T-helper 1 cell treated with Interleukin-12 subunit alpha and Interleukin-12 subunit beta and Interleukin-4 antibody, amounts not matched to agents 30 μg/mL and 1 μg/mL, for 36 hours (primary cell): ENCODE measurements at regions not wholly inside any gene's neighbourhood (a gene's known extent, or its start where the extent isn't known, plus 50 kb on each side); places are given as distances from the start of the nearest gene placed in this dataset.

Experiments used
- H3K27ac Mint-ChIP-seq: one replicate; pipeline ENCODE4 v1.8.0; 2021; ENCODE audit warnings: mild to moderate bottlenecking, mixed read lengths
- H3K27me3 Mint-ChIP-seq: one replicate; pipeline ENCODE4 v1.8.0; 2021; ENCODE audit warnings: low read depth, mixed read lengths
- H3K36me3 Mint-ChIP-seq: one replicate; pipeline ENCODE4 v1.8.0; 2021; ENCODE audit warnings: low read depth, mixed read lengths
- H3K4me1 Mint-ChIP-seq: one replicate; pipeline ENCODE4 v1.8.0; 2021; ENCODE audit warnings: low read depth, mixed read lengths
- H3K4me3 Mint-ChIP-seq: one replicate; pipeline ENCODE4 v1.8.0; 2021; ENCODE audit warnings: mild to moderate bottlenecking, moderate library complexity, mixed read lengths
- H3K9me3 Mint-ChIP-seq: one replicate; pipeline ENCODE4 v1.8.0; 2021; ENCODE audit warnings: mixed read lengths

DNA sequence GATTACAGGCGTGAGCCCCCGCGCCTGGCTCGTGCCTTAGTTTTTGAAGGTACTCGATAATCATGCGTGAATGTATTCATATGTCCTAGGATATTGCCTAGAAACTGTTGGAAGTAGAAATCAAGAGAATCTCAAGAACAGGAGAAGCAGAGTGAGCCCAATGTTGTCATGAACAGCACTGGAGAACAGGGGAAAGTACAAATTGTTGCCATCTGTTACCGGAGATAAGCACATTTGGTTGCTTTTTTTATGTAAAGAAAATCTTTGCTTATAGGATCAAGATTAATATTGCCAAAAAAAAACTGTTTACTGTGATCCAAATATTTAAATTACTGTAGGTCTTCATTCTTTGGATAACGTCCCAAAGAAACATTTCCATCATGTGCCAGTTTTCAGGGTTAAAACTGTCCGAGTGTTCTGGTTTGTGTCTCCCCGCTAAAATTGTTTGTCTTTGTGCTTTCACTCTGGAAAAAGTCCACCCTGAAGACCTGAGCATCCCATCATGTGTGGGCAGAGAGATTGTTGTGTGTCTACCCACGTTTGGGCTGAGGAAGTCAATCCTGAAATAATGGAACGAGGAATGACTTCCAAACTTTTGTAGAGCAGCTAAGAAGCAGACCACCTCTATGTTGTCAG, 95.7 kb upstream of the CELF2 start:
- Mint-ChIP-seq H3K27ac (no peak overlapping the region), H3K4me1 (no peaks in the 10 kb centered on the region), H3K9me3 (no peaks in the 10 kb centered on the region), H3K4me3 (no peak overlapping the region), H3K27me3 (peaks cover 15% of the 10 kb centered on the region), H3K36me3 (no peaks in the 10 kb centered on the region)

DNA sequence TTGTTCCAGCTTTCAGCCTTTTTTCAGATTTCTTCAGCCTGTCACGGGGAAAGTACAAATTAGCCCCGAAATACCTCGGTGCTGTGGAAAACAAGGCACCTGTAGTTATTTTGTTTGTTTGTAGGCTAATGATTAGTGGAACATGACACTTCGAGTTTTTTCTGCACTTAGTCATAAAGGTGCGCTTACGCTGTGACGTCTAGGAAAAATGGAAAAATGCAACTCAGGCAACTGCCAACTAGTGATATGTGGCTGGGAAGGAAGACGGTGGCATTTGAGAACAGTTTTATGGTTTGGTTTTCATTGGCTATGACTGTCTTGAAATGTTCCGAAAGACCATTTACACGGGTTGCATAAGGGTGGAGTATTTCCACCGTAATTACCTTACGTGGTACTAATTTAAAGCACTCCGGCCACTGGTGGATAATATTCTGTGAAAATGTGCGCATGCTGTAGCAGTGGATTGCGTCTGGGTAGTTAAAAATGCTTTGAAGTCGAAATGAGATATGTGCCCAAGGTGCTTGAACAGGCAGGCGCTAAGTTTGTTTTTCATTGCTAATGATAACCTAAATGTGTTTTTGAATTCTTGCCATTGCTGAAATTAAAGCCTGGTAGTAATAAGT, 94.5 kb upstream of the CELF2 start:
- no peak overlapping the region for H3K4me3 Mint-ChIP-seq
- no peaks in the 10 kb centered on the region for H3K36me3 Mint-ChIP-seq
- H3K27ac Mint-ChIP-seq, result no peak overlapping the region
- no peaks in the 10 kb centered on the region for H3K9me3 Mint-ChIP-seq
- H3K4me1 Mint-ChIP-seq, result no peaks in the 10 kb centered on the region
- peaks cover 13% of the 10 kb centered on the region for H3K27me3 Mint-ChIP-seq

DNA sequence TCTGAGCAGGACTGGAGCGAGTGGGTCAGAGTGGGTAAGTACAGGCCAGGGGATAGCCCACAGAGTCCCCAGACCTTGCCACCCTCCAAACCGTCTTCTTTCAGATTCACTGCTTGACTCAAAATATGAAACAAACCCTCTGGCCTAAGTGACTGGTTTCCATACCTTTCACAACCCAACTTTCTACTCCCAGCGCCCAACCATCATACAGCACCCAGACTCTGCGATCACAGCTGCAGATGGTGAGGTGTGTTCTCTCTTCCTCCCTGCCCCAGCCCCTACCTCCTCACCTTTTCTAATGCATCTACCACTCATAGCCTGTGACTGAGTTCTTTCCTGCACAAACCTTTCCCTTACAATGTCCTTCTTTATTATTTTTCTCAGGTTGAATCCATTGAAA, 92.0 kb upstream of the CELF2 start:
- Mint-ChIP-seq H3K4me3 (no peak overlapping the region), H3K36me3 (no peaks in the 10 kb centered on the region), H3K9me3 (no peaks in the 10 kb centered on the region), H3K27me3 (peaks cover 12% of the 10 kb centered on the region), H3K27ac (no peak overlapping the region), H3K4me1 (no peaks in the 10 kb centered on the region)

DNA sequence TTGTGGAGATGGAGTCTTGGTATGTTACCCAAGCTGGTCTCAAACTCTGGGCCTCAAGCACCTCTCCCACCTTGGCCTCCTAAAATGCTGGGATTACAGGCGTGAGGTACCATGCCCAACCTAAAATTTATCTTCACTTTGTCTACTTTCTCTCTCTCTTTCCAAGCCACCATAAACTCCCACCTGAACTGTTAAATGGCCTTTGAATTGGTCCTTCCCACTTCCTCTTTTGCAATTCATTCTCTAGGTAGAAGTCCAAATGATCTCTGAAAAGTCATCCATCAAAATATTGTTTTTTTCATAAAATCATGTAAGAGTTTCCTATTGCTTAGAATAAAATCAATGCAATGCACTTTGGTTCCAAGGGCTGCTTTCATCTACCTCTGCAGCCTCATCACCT, 90.1 kb upstream of the CELF2 start:
- no peak overlapping the region for H3K4me3 Mint-ChIP-seq
- no peak overlapping the region for H3K27ac Mint-ChIP-seq
- H3K36me3 Mint-ChIP-seq, result no peaks in the 10 kb centered on the region
- peaks cover 12% of the 10 kb centered on the region for H3K27me3 Mint-ChIP-seq
- H3K4me1 Mint-ChIP-seq, result no peaks in the 10 kb centered on the region
- H3K9me3 Mint-ChIP-seq, result no peaks in the 10 kb centered on the region

DNA sequence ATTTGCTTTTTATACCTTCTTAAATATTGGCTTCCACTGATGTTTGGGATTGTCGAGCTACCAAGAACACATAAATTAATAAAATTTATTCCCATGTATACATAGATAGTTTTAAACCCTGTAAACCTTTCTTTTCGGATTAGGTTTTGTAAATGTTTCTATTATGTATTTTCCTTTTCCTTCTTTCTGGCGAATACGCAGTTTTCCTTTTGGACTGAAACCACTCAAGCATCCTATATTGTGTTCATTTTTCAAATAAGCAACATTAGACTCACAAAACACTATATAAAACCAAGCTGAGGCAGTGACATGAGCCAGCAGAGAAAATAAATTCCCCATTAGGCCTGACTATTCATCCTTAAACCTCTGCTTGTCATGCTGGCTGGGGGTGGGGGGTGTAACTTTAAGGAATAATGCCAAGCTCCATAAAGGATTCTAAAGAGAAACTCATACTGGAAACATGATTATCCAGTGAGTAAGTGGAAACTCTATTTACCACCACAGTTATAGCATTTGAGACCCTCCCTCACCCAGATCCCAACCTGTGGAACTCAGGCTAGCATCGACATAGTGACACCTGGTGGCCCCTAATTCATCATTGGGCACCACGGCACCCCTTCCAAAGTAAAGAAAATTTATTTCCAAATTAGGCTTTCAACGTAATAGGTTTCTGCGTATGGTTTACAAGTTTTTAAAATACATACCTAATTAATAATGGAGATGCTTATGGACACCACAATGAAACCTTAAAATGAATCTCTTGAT, 86.5 kb upstream of the CELF2 start:
- Mint-ChIP-seq H3K4me1 (no peaks in the 10 kb centered on the region), H3K36me3 (no peaks in the 10 kb centered on the region), H3K4me3 (no peak overlapping the region), H3K9me3 (no peaks in the 10 kb centered on the region), H3K27me3 (peaks cover 12% of the 10 kb centered on the region), H3K27ac (no peak overlapping the region)

DNA sequence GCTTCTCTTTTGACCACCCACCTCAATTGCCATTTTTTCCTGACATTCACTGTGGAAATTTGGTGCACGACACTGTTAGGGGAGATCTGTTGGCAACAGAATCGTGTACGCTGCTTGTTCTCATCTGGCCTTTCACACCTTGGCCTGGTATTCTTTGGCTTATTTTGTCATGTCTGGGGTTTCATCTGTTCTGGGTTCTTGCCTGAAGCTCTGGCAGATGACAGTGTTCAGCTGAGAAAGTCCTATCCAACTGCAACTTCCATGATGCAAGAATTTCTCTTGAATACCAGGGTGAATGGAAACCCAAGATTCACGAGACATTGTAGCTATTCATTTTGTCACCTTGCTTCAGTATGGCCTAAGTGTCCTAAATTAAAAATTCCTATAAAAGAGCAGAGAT, 82.6 kb upstream of the CELF2 start:
- no peak overlapping the region for H3K27ac Mint-ChIP-seq
- no peak overlapping the region for H3K4me3 Mint-ChIP-seq
- no peaks in the 10 kb centered on the region for H3K9me3 Mint-ChIP-seq
- no peaks in the 10 kb centered on the region for H3K36me3 Mint-ChIP-seq
- H3K4me1 Mint-ChIP-seq, result no peaks in the 10 kb centered on the region
- peaks cover 5% of the 10 kb centered on the region for H3K27me3 Mint-ChIP-seq

DNA sequence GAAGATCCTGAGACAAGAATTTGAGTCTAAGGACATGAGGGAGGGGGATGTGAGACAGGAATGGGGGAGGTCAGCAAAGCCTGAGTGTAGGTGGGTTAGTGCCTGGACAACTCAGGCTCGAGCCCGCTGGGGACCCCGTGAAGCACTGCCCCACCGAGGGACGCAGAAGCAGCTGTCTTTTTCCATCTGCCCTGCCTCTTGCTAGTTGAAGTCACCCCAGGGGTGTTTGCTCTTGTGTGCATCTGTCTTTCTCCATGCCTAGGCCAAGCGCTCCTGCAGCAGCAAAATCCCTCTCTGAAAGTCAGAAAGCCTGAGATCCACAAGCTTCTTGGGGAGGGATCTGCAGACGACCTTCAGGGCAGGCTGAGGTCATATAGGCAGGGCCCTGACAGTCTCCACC, 79.0 kb upstream of the CELF2 start:
- H3K9me3 Mint-ChIP-seq, result no peaks in the 10 kb centered on the region
- H3K4me1 Mint-ChIP-seq, result no peaks in the 10 kb centered on the region
- H3K27ac Mint-ChIP-seq, result no peak overlapping the region
- no peaks in the 10 kb centered on the region for H3K36me3 Mint-ChIP-seq
- no peak overlapping the region for H3K4me3 Mint-ChIP-seq
- H3K27me3 Mint-ChIP-seq, result peaks cover 10% of the 10 kb centered on the region

DNA sequence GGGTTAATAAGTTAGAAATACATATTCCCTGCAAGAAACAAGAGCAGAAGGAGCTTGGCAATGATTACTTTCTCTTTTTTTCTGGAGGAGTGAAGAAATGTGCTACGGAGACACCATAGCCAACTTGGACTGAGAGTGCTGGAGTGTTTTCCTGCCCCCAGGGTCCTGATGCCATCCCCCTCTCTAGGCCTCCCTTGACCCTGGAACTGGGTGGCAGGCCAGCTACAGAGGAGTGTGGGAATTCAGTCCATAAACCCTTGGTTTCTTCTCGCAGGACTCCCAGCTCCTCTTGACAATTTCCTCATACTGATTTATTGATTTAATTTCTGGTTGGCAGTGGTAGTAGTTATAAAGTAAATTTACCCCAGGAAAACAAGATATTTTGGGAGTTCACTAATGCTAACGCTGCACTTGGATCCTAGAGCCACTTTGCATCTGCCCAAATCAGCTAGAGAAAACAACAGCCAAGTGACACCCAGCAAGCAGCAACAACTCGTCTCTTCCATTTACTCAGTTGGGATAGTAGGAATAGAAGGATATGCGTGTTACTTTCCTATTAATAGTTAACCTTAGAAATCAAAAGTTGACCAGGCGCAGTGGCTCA, 76.4 kb upstream of the CELF2 start:
- Mint-ChIP-seq H3K27me3 (peaks cover 10% of the 10 kb centered on the region), H3K9me3 (no peaks in the 10 kb centered on the region), H3K36me3 (no peaks in the 10 kb centered on the region), H3K4me1 (no peaks in the 10 kb centered on the region), H3K27ac (no peak overlapping the region), H3K4me3 (no peak overlapping the region)

DNA sequence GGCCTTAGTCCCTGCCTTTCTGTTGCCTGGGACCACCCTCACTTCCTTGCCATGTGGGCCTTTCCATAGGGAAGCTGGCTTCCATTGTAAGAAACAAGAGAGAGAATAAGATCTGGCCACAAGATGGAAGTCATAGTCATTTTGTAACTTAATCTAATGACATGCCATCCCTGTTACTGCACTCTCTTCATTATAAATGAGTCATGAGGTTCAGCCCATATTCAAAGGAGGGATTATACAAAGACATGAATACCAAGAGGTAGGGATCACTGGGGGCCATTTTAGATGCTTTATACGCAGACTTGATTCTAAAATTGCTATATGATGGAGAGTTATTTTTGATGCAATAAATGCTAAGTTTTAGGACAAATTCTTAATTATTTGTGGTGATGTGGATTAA, 75.2 kb upstream of the CELF2 start:
- no peak overlapping the region for H3K27ac Mint-ChIP-seq
- H3K4me1 Mint-ChIP-seq, result no peaks in the 10 kb centered on the region
- H3K4me3 Mint-ChIP-seq, result no peak overlapping the region
- H3K9me3 Mint-ChIP-seq, result no peaks in the 10 kb centered on the region
- no peaks in the 10 kb centered on the region for H3K36me3 Mint-ChIP-seq
- H3K27me3 Mint-ChIP-seq, result peaks cover 14% of the 10 kb centered on the region

DNA sequence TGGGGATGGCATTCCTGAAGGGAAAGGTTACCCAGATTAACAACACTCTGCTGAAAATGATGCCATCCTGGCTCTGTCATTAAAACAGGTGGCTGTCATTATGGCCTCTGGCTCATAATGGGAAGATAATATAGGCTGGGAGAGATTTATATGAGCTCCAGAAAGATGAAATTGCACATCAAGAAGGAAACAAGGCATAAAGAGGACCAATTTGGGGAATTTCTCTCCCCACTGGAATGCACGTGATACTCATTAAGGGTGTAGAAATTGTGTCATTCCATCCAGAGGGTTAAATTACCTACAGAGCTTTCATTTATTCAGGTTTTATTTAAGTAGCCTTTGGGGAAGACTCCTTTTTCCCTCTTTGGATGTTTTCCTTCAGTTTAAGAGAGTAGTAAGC, 71.6 kb upstream of the CELF2 start:
- Mint-ChIP-seq H3K27ac (no peak overlapping the region), H3K4me3 (no peak overlapping the region), H3K4me1 (no peaks in the 10 kb centered on the region), H3K27me3 (peaks cover 21% of the 10 kb centered on the region), H3K36me3 (no peaks in the 10 kb centered on the region), H3K9me3 (no peaks in the 10 kb centered on the region)

DNA sequence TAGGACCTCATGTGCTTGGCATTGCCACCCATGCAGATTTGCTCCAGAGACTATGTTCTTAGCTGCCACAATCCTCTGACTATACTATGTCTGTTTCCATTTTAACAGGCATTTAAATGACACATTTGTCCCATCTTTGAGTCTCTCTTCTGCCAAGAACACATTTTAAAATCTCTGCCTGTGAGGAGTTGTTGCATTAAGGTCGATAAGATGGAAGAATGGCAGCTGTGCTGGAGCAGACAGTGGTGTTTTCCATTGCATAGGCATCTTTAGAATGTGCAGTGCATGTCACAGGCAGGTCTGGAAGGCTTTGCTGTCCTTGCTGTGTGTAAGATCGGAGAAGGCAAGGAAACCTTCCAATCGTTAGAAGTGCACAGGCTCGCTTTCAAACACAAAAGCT, 70.9 kb upstream of the CELF2 start:
- no peak overlapping the region for H3K4me3 Mint-ChIP-seq
- no peak overlapping the region for H3K27ac Mint-ChIP-seq
- no peaks in the 10 kb centered on the region for H3K9me3 Mint-ChIP-seq
- H3K27me3 Mint-ChIP-seq, result peaks cover 21% of the 10 kb centered on the region
- no peaks in the 10 kb centered on the region for H3K36me3 Mint-ChIP-seq
- H3K4me1 Mint-ChIP-seq, result no peaks in the 10 kb centered on the region

DNA sequence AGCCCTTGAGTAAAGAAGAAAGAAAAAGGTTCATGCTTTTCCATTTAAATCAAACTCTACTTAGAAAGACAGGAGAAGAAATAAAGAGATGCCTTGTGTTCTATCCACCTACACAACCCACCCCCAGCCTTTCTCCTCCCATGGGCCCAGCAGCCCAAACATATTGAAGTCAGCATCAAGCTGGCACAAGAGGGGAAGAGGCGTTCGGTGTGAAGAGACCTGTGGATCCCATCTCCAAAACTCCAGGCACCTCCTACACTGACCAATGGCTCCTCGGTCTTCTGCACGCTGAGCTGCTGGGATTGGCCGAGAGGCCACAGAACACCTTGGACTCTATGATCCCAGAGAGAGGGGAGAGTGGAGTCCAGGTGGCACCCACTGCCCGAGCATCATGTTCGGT, 66.0 kb upstream of the CELF2 start:
- no peak overlapping the region for H3K4me3 Mint-ChIP-seq
- H3K4me1 Mint-ChIP-seq, result no peaks in the 10 kb centered on the region
- no peaks in the 10 kb centered on the region for H3K36me3 Mint-ChIP-seq
- H3K27me3 Mint-ChIP-seq, result peaks cover 43% of the 10 kb centered on the region
- no peaks in the 10 kb centered on the region for H3K9me3 Mint-ChIP-seq
- H3K27ac Mint-ChIP-seq, result no peak overlapping the region

DNA sequence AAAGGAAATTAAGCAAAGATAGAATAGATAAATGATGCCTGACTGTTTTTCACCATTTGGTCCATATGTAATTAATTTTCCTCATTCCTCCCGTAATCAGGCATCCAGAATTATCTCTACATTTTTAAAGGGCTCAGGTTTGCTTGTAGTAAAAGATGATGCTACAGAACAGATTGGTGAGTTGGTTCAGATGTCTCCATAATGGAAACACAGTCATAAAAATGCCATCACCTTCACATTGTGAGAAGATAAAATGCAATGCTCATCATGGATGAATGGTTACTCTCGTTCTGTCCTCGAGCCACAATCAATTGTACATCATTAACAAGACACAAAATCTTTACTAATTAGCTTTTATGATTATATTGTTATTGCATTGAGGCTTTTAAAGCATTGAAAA, 64.9 kb upstream of the CELF2 start:
- H3K36me3 Mint-ChIP-seq, result no peaks in the 10 kb centered on the region
- no peaks in the 10 kb centered on the region for H3K9me3 Mint-ChIP-seq
- H3K4me3 Mint-ChIP-seq, result no peak overlapping the region
- no peak overlapping the region for H3K27ac Mint-ChIP-seq
- no peaks in the 10 kb centered on the region for H3K4me1 Mint-ChIP-seq
- H3K27me3 Mint-ChIP-seq, result peaks cover 42% of the 10 kb centered on the region

DNA sequence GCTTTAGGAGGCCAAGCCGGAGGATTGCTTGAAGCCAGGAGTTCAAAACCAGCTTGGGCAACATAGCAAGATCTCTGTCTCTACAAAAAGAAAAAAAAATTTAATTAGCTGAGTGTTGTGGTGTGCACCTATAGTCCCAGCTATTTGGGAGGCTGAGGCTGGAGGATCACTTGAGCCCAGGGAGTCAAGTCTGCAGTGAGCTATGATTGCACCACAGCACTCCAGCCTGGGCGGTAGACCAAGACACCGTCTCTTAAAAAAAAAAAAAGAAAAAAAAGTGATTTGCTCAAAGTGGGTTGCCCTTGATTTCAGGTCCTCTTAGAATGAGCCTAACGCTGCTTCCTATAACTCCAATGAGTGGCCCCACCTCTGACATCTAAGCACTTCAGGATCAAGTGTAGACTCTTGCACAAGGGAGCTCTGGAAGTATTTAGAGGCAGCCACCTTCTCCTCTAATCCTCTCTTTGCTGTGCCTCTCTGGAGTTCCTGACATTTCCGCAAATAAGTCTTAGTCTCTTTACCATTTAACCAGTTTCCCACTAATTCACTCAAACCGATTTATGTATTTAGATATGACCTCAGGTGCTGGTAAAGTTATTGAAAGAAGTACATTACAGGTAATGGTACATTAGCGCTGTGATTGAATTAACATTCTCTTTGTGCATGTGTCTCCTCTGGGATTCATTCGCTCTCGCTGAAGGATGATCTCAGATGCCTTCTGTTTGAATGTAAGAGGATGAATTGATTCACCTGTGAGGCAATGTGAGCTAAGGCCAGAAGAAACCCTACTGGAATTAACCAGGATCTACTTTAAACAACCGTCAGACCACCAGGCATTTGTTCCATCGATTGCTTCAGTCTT, 60.8 kb upstream of the CELF2 start:
- Mint-ChIP-seq H3K27ac (no peak overlapping the region), H3K9me3 (no peaks in the 10 kb centered on the region), H3K36me3 (no peaks in the 10 kb centered on the region), H3K27me3 (peaks cover 39% of the 10 kb centered on the region), H3K4me3 (no peak overlapping the region), H3K4me1 (no peaks in the 10 kb centered on the region)
